GM21526 (cell line): ENCODE measurements at regions not wholly inside any gene's neighbourhood (a gene's known extent, or its start where the extent isn't known, plus 50 kb on each side); places are given as distances from the start of the nearest gene placed in this dataset.
"Not testable (repeated sequence)": the region's sequence is repeated elsewhere in the genome, so short reads cannot be mapped to it uniquely, and the experiment has no call there.

Experiments
- ATAC-seq: cut with Tn5 transposase; IDR thresholded peaks from one replicate; pipeline ENCODE4 v1.9.1; 2021; ENCODE audit warnings: moderate library complexity; ENCODE audit not compliant: unreplicated experiment, low FRiP score

GRCh38 chr1:219410721-219411120 is 202.2 kb downstream of the ZC3H11B start:
- not testable (repeated sequence) for ATAC-seq

GRCh38 chr1:219405531-219406331 is 207.2 kb downstream of the ZC3H11B start:
- ATAC-seq, result no peak

- no peak for ATAC-seq
Observed at GRCh38 chr1:219404629-219405028, 208.3 kb downstream of the ZC3H11B start.

- no peak for ATAC-seq
Observed at GRCh38 chr1:219402925-219403324, 210.0 kb downstream of the ZC3H11B start.

GRCh38 chr1:219401724-219402625 is 210.9 kb downstream of the ZC3H11B start:
- ATAC-seq, result no peak

- ATAC-seq, result no peak
Observed at GRCh38 chr1:219399446-219399845, 213.5 kb downstream of the ZC3H11B start.

GRCh38 chr1:219398815-219399396 is 214.0 kb downstream of the ZC3H11B start:
- ATAC-seq, result no peak

- ATAC-seq, result no peak
Observed at GRCh38 chr1:219397511-219397910, 215.4 kb downstream of the ZC3H11B start.

- no peak for ATAC-seq
Observed at GRCh38 chr1:219391297-219391696, 217.6 kb downstream of the LYPLAL1 start.

GRCh38 chr1:219387211-219387610 is 213.5 kb downstream of the LYPLAL1 start:
- ATAC-seq, result no peak

- peak; percentile 95 for ATAC-seq
Observed at GRCh38 chr1:219385787-219386427, 212.2 kb downstream of the LYPLAL1 start.

GRCh38 chr1:219383281-219383680 is 209.6 kb downstream of the LYPLAL1 start:
- no peak for ATAC-seq

GRCh38 chr1:219381396-219381795 is 207.7 kb downstream of the LYPLAL1 start:
- no peak for ATAC-seq

GRCh38 chr1:219380463-219380862 is 206.8 kb downstream of the LYPLAL1 start:
- no peak for ATAC-seq

- no peak for ATAC-seq
Observed at GRCh38 chr1:219379691-219380090, 206.0 kb downstream of the LYPLAL1 start.

GRCh38 chr1:219374636-219375035 is 201.0 kb downstream of the LYPLAL1 start:
- ATAC-seq, result no peak

- no peak for ATAC-seq
Observed at GRCh38 chr1:219374046-219374566, 200.4 kb downstream of the LYPLAL1 start.

- no peak for ATAC-seq
Observed at GRCh38 chr1:219373616-219373935, 199.9 kb downstream of the LYPLAL1 start.

GRCh38 chr1:219372916-219373615 is 199.4 kb downstream of the LYPLAL1 start:
- no peak for ATAC-seq

GRCh38 chr1:219371471-219371870 is 197.8 kb downstream of the LYPLAL1 start:
- no peak for ATAC-seq
